HCT116 (cell line): ENCODE measurements at regions not wholly inside any gene's neighbourhood (a gene's known extent, or its start where the extent isn't known, plus 50 kb on each side); places are given as distances from the start of the nearest gene placed in this dataset.

Experiments used
- ATAC-seq: fragments of 200-7000 bp; cut with Tn5 transposase; 2 replicates; pipeline ENCODE4 v1.9.1; 2020; ENCODE audit warnings: mild to moderate bottlenecking, moderate library complexity
- BruUV-seq: library from RNA; stranded (reverse); fragments of 400-500 nt; replicated peaks from 2 replicates; lab custom pipeline; 2021; lab: Mats Ljungman, UMichigan
- CTCF ChIA-PET: fragments of 300-600 bp; sonication (Branson Sonifier 250); formaldehyde crosslinking; loops from one replicate; lab custom pipeline; 2021; ENCODE audit warnings: antibody characterized with exemption; lab: Charles Lee
- POLR2A ChIA-PET: fragments of 300-600, 350-600 bp; sonication (Branson Sonifier 250); formaldehyde crosslinking; loops from one replicate; lab custom pipeline; 2021; ENCODE audit warnings: antibody characterized with exemption; lab: Charles Lee
- RAD21 ChIA-PET, 2 experiments: fragments of 300-600 bp; sonication (Branson Sonifier 250); formaldehyde crosslinking; loops; one replicate each; lab custom pipeline; 2023; ENCODE audit warnings: low total read pairs in 2 of 2; ENCODE audit not compliant: uncharacterized antibody in 2 of 2, unreplicated experiment in 2 of 2, low non-redundant PET in 1 of 2; lab: Charles Lee
- DNase-seq: peaks from one replicate; pipeline ENCODE4 v3.0.0-alpha.2; 2010; ENCODE audit warnings: low read depth, low spot score
- H2AFZ ChIP-seq: fragments of 200-600 bp; shearing (Covaris generic), sonication (generic); 2 replicates; pipeline ENCODE4 v1.6.1; 2017; ENCODE audit warnings: low read depth, mixed run types, mixed read lengths, antibody characterized with exemption, low read length; ENCODE audit not compliant: poor library complexity, severe bottlenecking
- H3K27ac ChIP-seq: 2 replicates; pipeline ENCODE4 v1.5.1; 2012; ENCODE audit warnings: low read depth, low read length
- H3K27me3 ChIP-seq: fragments of 200-600 bp; sonication (generic); 2 replicates; pipeline ENCODE4 v1.6.1; 2016; ENCODE audit warnings: mixed run types, low read length, mixed read lengths; ENCODE audit not compliant: insufficient read depth
- H3K36me3 ChIP-seq, 2 experiments: fragments of 200-500 bp in 1 of 2; fragments of 200-600 bp in 1 of 2; sonication (Bioruptor generic) in 1 of 2; sonication (generic) in 1 of 2; 2 replicates each; pipeline versions ENCODE4 v1.5.1 to v1.6.1; 2014 to 2016; ENCODE audit warnings: low read length in 2 of 2, inconsistent platforms in 1 of 2, mixed read lengths in 1 of 2, mixed run types in 1 of 2; ENCODE audit not compliant: insufficient read depth in 2 of 2, control insufficient read depth in 1 of 2
- H3K4me1 ChIP-seq, 2 experiments: fragments of 200-600 bp in 1 of 2; sonication (generic) in 1 of 2; 2 replicates each; pipeline versions ENCODE4 v1.5.1 to v1.6.1; 2012 to 2017; ENCODE audit warnings: low read length in 2 of 2, inconsistent platforms in 1 of 2, mild to moderate bottlenecking in 1 of 2, mixed read lengths in 1 of 2, mixed run types in 1 of 2, moderate library complexity in 1 of 2; ENCODE audit not compliant: insufficient read depth in 2 of 2, control insufficient read depth in 1 of 2
- H3K4me2 ChIP-seq: fragments of 200-600 bp; sonication (generic); 2 replicates; pipeline ENCODE4 v1.6.1; 2017; ENCODE audit warnings: mixed run types, low read length, mixed read lengths
- H3K4me3 ChIP-seq, 2 experiments: fragments of 200-600 bp in 1 of 2; sonication (generic) in 1 of 2; replicated peaks in 1 of 2; 2 replicates each; pipeline ENCODE4 v1.5.1; 2011 to 2016; ENCODE audit warnings: low read length in 2 of 2, control low read depth in 1 of 2, low read depth in 1 of 2, mild to moderate bottlenecking in 1 of 2, mixed read lengths in 1 of 2, mixed run types in 1 of 2
- H3K79me2 ChIP-seq: fragments of 200-600 bp; sonication (generic); 2 replicates; pipeline ENCODE4 v1.6.1; 2017; ENCODE audit warnings: mild to moderate bottlenecking, mixed run types, low read length, moderate library complexity, mixed read lengths; ENCODE audit not compliant: insufficient read depth
- H3K9ac ChIP-seq: fragments of 200-600 bp; sonication (generic); 2 replicates; pipeline ENCODE4 v1.6.1; 2016; ENCODE audit warnings: low read length, mixed read lengths
- H3K9me2 ChIP-seq: fragments of 200-600 bp; sonication (generic), shearing (Covaris generic); 2 replicates; pipeline ENCODE4 v1.6.1; 2017; ENCODE audit warnings: mixed run types, mild to moderate bottlenecking, moderate library complexity; ENCODE audit not compliant: insufficient read depth
- H3K9me3 ChIP-seq, 2 experiments: fragments of 200-500 bp in 1 of 2; fragments of 200-600 bp in 1 of 2; sonication (Bioruptor generic) in 1 of 2; sonication (generic) in 1 of 2; 2 replicates each; pipeline ENCODE4 v1.6.1; 2014 to 2017; ENCODE audit warnings: low read length in 2 of 2, mixed read lengths in 2 of 2, inconsistent platforms in 1 of 2, low read depth in 1 of 2, mild to moderate bottlenecking in 1 of 2, mixed run types in 1 of 2, moderate library complexity in 1 of 2; ENCODE audit not compliant: control insufficient read depth in 1 of 2, insufficient read depth in 1 of 2
- H4K20me1 ChIP-seq: fragments of 200-600 bp; sonication (generic), shearing (Covaris generic); 2 replicates; pipeline ENCODE4 v1.6.1; 2017; ENCODE audit warnings: mixed run types, mild to moderate bottlenecking, moderate library complexity; ENCODE audit not compliant: insufficient read depth
- CBX3 ChIP-seq: IDR thresholded peaks from 2 replicates; pipeline ENCODE4 v1.6.1; 2012; ENCODE audit warnings: low read depth
- EGR1 ChIP-seq: IDR thresholded peaks from 2 replicates; pipeline ENCODE4 v1.6.1; 2012; ENCODE audit warnings: low read depth
- ELF1 ChIP-seq: IDR thresholded peaks from 2 replicates; pipeline ENCODE4 v1.6.1; 2012; ENCODE audit warnings: low read depth, borderline replicate concordance
- EZH2 ChIP-seq: fragments of 200-600 bp; sonication (generic); IDR thresholded peaks from 2 replicates; pipeline ENCODE4 v1.6.1; 2017; ENCODE audit warnings: antibody characterized with exemption, mixed run types
- FOSL1 ChIP-seq: IDR thresholded peaks from 2 replicates; pipeline ENCODE4 v1.6.1; 2012; ENCODE audit warnings: low read depth
- POLR2AphosphoS5 ChIP-seq: IDR thresholded peaks from 2 replicates; pipeline ENCODE4 v1.6.1; 2011; ENCODE audit warnings: mild to moderate bottlenecking, low read depth, low read length, moderate library complexity
- RAD21 ChIP-seq: IDR thresholded peaks from 2 replicates; pipeline ENCODE4 v1.6.1; 2012; ENCODE audit warnings: low read depth, mild to moderate bottlenecking
- SIN3A ChIP-seq: IDR thresholded peaks from 2 replicates; pipeline ENCODE4 v1.6.1; 2012; ENCODE audit warnings: low read depth
- TCF7L2 ChIP-seq: IDR thresholded peaks from 2 replicates; pipeline ENCODE4 v1.7.0; 2011; ENCODE audit warnings: borderline replicate concordance, inconsistent platforms; ENCODE audit not compliant: insufficient read depth, insufficient read length; ENCODE audit errors: extremely low read depth
- YY1 ChIP-seq: IDR thresholded peaks from 2 replicates; pipeline ENCODE4 v1.6.1; 2011; ENCODE audit warnings: low read length, low read depth, moderate library complexity, mild to moderate bottlenecking; ENCODE audit not compliant: insufficient replicate concordance; ENCODE audit errors: extremely low read depth
- ZFX ChIP-seq: fragments of 450-650 bp; IDR thresholded peaks from 2 replicates; pipeline ENCODE4 v1.6.1; 2017
- ZNF274 ChIP-seq: fragments of 200-500 bp; sonication (Bioruptor generic); IDR thresholded peaks from 2 replicates; pipeline ENCODE4 v1.6.1; 2014; ENCODE audit warnings: mild to moderate bottlenecking, low read depth, low read length, inconsistent platforms
- intact Hi-C: fragments of 100-400 bp; cut with micrococcal nuclease; formaldehyde crosslinking; loops from 2 replicates; pipeline ENCODE4 v1.10.0; 2022
- TF ChIP-seq, protein P1 (sequence below): IDR thresholded peaks from 2 replicates; pipeline ENCODE4 v1.6.1; 2012
- TF ChIP-seq, protein P2 (sequence below): IDR thresholded peaks from 2 replicates; pipeline ENCODE4 v1.6.1; 2012
- TF ChIP-seq, protein P3 (sequence below): IDR thresholded peaks from 2 replicates; pipeline ENCODE4 v1.6.1; 2012; ENCODE audit warnings: low read depth
- TF ChIP-seq, protein P4 (sequence below), 3 experiments: fragments of 200-600 bp in 1 of 3; sonication (generic) in 1 of 3; IDR thresholded peaks in 2 of 3; conservative IDR thresholded peaks in 1 of 3; 2 replicates each; pipeline ENCODE4 v1.5.1; 2012 to 2017; ENCODE audit warnings: low read depth in 2 of 3, low read length in 2 of 3, antibody characterized with exemption in 1 of 3, borderline replicate concordance in 1 of 3, control low read depth in 1 of 3, mild to moderate bottlenecking in 1 of 3, mixed read lengths in 1 of 3, mixed run types in 1 of 3, moderate library complexity in 1 of 3; ENCODE audit not compliant: insufficient read depth in 1 of 3

DNA sequence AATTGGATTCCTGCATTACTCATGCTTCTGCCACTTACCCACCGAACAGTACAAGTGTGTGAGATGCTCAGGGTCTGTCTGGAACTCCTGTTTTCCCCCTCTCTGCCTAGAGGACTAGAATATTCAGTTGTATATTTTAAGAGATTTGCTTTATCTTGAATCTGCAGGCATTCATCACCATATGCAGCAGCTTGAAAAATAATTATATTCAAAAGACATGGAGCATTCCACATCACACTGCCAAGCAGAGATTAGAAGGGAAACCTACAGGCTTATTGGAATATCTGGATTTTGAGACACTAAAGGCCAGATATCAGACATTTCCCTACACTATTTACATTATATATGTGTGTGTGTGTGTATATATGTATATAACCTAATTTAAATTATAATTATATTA lies 382.8 kb upstream of the POM121L12 start:
- intact Hi-C loops = no loop called here
- no peaks in the 10 kb centered on the region for H3K79me2 ChIP-seq
- TF ChIP-seq ZNF274 (no peak), EZH2 (no peak), ZFX (no peak), EGR1 (no peak), CBX3 (no peak), POLR2AphosphoS5 (no peak), TCF7L2 (no peak)
- TF ChIP-seq, protein P1, sequence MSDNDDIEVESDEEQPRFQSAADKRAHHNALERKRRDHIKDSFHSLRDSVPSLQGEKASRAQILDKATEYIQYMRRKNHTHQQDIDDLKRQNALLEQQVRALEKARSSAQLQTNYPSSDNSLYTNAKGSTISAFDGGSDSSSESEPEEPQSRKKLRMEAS = no peak
- TF ChIP-seq, all 23 proteins: peak for 0
- POLR2A ChIA-PET = no interaction called here
- H3K4me3 ChIP-seq = no peak overlapping the region
- H3K9ac ChIP-seq = no peak overlapping the region
- H3K27me3 ChIP-seq = no peaks in the 10 kb centered on the region
- no peak overlapping the region for H3K27ac ChIP-seq
- DNase-seq (no peak), ATAC-seq (no peak)
- CTCF ChIA-PET = no interaction called here
- no peak overlapping the region for H3K4me2 ChIP-seq
- RAD21 ChIA-PET = no interaction called here
- H3K4me1 ChIP-seq = no peaks in the 10 kb centered on the region
- no TSS peak for BruUV-seq
- peaks cover 10 to 43% of the 10 kb centered on the region in 2 experiments; a peak in 2 of 4 replicates for H3K9me3 ChIP-seq
- H2AFZ ChIP-seq = no peak overlapping the region
- H3K9me2 ChIP-seq = no peaks in the 10 kb centered on the region
- no peaks in the 10 kb centered on the region for H3K36me3 ChIP-seq
- H4K20me1 ChIP-seq = no peaks in the 10 kb centered on the region; the same call in 1 of the 2 replicates

DNA sequence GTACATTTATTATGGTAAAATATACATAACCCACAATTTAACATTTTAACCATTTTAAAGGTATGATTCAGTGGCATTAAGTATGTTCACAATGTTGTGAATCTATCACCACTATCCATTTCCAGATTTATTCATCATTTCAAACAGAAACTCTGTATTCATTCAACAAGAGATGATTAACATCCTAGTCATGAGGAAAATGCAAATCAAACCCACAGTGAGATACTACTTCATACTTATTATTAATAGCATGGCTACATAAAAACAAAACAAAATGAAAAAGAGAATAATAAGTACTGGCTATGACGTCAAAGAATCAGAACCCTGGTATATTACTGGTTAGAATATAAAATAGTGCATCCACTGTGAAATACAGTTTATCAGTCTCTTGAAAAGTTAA lies 386.6 kb upstream of the POM121L12 start:
- RAD21 ChIA-PET = no interaction called here
- TF ChIP-seq, protein P2, sequence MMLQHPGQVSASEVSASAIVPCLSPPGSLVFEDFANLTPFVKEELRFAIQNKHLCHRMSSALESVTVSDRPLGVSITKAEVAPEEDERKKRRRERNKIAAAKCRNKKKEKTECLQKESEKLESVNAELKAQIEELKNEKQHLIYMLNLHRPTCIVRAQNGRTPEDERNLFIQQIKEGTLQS = no peak
- TF ChIP-seq ELF1 (no peak), CBX3 (no peak), POLR2AphosphoS5 (no peak), ZFX (no peak), SIN3A (no peak), YY1 (no peak), RAD21 (no peak), FOSL1 (no peak)
- TF ChIP-seq, protein P3, sequence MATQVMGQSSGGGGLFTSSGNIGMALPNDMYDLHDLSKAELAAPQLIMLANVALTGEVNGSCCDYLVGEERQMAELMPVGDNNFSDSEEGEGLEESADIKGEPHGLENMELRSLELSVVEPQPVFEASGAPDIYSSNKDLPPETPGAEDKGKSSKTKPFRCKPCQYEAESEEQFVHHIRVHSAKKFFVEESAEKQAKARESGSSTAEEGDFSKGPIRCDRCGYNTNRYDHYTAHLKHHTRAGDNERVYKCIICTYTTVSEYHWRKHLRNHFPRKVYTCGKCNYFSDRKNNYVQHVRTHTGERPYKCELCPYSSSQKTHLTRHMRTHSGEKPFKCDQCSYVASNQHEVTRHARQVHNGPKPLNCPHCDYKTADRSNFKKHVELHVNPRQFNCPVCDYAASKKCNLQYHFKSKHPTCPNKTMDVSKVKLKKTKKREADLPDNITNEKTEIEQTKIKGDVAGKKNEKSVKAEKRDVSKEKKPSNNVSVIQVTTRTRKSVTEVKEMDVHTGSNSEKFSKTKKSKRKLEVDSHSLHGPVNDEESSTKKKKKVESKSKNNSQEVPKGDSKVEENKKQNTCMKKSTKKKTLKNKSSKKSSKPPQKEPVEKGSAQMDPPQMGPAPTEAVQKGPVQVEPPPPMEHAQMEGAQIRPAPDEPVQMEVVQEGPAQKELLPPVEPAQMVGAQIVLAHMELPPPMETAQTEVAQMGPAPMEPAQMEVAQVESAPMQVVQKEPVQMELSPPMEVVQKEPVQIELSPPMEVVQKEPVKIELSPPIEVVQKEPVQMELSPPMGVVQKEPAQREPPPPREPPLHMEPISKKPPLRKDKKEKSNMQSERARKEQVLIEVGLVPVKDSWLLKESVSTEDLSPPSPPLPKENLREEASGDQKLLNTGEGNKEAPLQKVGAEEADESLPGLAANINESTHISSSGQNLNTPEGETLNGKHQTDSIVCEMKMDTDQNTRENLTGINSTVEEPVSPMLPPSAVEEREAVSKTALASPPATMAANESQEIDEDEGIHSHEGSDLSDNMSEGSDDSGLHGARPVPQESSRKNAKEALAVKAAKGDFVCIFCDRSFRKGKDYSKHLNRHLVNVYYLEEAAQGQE = no peak
- TF ChIP-seq, protein P4, sequence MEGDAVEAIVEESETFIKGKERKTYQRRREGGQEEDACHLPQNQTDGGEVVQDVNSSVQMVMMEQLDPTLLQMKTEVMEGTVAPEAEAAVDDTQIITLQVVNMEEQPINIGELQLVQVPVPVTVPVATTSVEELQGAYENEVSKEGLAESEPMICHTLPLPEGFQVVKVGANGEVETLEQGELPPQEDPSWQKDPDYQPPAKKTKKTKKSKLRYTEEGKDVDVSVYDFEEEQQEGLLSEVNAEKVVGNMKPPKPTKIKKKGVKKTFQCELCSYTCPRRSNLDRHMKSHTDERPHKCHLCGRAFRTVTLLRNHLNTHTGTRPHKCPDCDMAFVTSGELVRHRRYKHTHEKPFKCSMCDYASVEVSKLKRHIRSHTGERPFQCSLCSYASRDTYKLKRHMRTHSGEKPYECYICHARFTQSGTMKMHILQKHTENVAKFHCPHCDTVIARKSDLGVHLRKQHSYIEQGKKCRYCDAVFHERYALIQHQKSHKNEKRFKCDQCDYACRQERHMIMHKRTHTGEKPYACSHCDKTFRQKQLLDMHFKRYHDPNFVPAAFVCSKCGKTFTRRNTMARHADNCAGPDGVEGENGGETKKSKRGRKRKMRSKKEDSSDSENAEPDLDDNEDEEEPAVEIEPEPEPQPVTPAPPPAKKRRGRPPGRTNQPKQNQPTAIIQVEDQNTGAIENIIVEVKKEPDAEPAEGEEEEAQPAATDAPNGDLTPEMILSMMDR (IDR thresholded peaks at IDR 0.05 in 2 of 3, conservative IDR thresholded peaks at IDR 0.05 in 1 of 3; ENCODE audit: borderline replicate concordance in 1 of 3, insufficient read depth in 1 of 3, low read depth in 2 of 3, low read length in 2 of 3) = no peak

More for the DNA sequence above, 386.6 kb upstream of the POM121L12 start:
- H3K36me3 ChIP-seq = no peaks in the 10 kb centered on the region
- H3K9me2 ChIP-seq = no peaks in the 10 kb centered on the region
- H4K20me1 ChIP-seq = no peaks in the 10 kb centered on the region
- BruUV-seq = no TSS peak
- no peaks in the 10 kb centered on the region for H3K4me1 ChIP-seq
- no peaks in the 10 kb centered on the region for H3K79me2 ChIP-seq
- no peak overlapping the region for H3K4me3 ChIP-seq
- H3K9ac ChIP-seq = no peak overlapping the region
- ATAC-seq (no peak), DNase-seq (no peak)
- no peak overlapping the region for H2AFZ ChIP-seq
- intact Hi-C loops = no loop called here
- ChIA-PET CTCF (no interaction called here), POLR2A (no interaction called here)
- H3K4me2 ChIP-seq = no peak overlapping the region
- H3K27me3 ChIP-seq = no peaks in the 10 kb centered on the region
- no peak overlapping the region for H3K27ac ChIP-seq
- H3K9me3 ChIP-seq = peaks cover 10 to 36% of the 10 kb centered on the region in 2 experiments; a peak in 2 of 4 replicates
